Neural progenitor cell (in vitro differentiated cells): ENCODE measurements at regions not wholly inside any gene's neighbourhood (a gene's known extent, or its start where the extent isn't known, plus 50 kb on each side); places are given as distances from the start of the nearest gene placed in this dataset.

ENCODE experiments used
- CTCF ChIP-seq: fragments of 200-600 bp; sonication (generic); IDR thresholded peaks from 2 replicates; pipeline ENCODE4 v1.5.1; 2017; ENCODE audit warnings: antibody characterized with exemption, mild to moderate bottlenecking
- EZH2 ChIP-seq: fragments of 200-600 bp; sonication (generic); IDR thresholded peaks from 2 replicates; pipeline ENCODE4 v1.6.1; 2017; ENCODE audit warnings: antibody characterized with exemption, mild to moderate bottlenecking, moderate library complexity

DNA sequence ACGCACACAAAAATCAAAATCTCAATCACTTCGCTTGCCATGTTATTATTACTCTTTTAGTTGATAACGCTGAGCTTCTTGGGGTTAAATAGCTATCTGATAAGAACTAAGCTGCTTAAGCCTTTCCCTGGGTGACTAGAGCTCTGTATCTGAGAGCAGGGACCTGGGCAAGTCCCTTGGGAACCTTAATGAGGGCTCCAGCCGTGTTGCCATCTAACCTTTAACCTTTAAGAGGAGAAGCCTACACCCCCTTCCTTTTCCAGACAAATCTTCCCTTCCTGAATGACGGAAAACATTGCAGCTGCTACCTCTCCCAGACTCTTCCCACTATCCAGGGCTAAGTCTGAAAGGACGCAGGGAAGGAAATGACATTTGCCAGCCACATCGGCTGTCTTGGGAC is 216.5 kb upstream of the RAI14 start:
- TF ChIP-seq CTCF: no peak
- no peak for TF ChIP-seq EZH2
